H1 (cell line): ENCODE measurements at regions not wholly inside any gene's neighbourhood (a gene's known extent, or its start where the extent isn't known, plus 50 kb on each side); places are given as distances from the start of the nearest gene placed in this dataset.

Source experiments
- CTCF ChIA-PET: fragments of 300-600 bp; sonication (Branson Sonifier 250); formaldehyde crosslinking; loops from one replicate; lab custom pipeline; 2021; ENCODE audit not compliant: partially characterized antibody; lab: Charles Lee
- POLR2A ChIA-PET: fragments of 300-600 bp; sonication (Branson Sonifier 250); formaldehyde crosslinking; loops from one replicate; lab custom pipeline; 2021; ENCODE audit warnings: inconsistent platforms; ENCODE audit not compliant: partially characterized antibody; lab: Charles Lee
- DNase-seq, 2 experiments: peaks; one replicate each; pipeline versions ENCODE4 v3.0.0 to v3.0.0-alpha.2; 2010 to 2022; ENCODE audit warnings: low spot score in 2 of 2, low read depth in 1 of 2, mixed read lengths in 1 of 2
- FAIRE-seq: peaks from 2 replicates; lab custom pipeline; 2011; peaks lifted over from hg19 to GRCh38; lab: Jason Lieb, UNC
- H2AFZ ChIP-seq: 2 replicates; pipeline ENCODE4 v1.8.1; 2012; ENCODE audit warnings: low read length, inconsistent platforms
- H2AK5ac ChIP-seq: 2 replicates; pipeline ENCODE4 v1.6.1; 2013; ENCODE audit warnings: low read depth, low read length
- H2BK120ac ChIP-seq: replicated peaks from 2 replicates; pipeline ENCODE3; 2013; ENCODE audit warnings: low read depth, low read length, inconsistent platforms
- H2BK12ac ChIP-seq: 2 replicates; pipeline ENCODE4 v1.6.1; 2013; ENCODE audit warnings: low read depth, low read length
- H2BK15ac ChIP-seq: 2 replicates; pipeline ENCODE4 v1.6.1; 2013; ENCODE audit warnings: low read length
- H2BK20ac ChIP-seq: 2 replicates; pipeline ENCODE4 v1.6.1; 2013; ENCODE audit warnings: low read length
- H2BK5ac ChIP-seq: 2 replicates; pipeline ENCODE4 v1.6.1; 2013; ENCODE audit warnings: low read depth, low read length
- H3K14ac ChIP-seq: 2 replicates; pipeline ENCODE4 v1.6.1; 2013; ENCODE audit warnings: inconsistent platforms; ENCODE audit not compliant: insufficient read length
- H3K18ac ChIP-seq: 2 replicates; pipeline ENCODE4 v1.6.1; 2013; ENCODE audit warnings: low read length; ENCODE audit errors: extremely low read depth
- H3K23ac ChIP-seq: 2 replicates; pipeline ENCODE4 v1.6.1; 2013; ENCODE audit warnings: inconsistent platforms; ENCODE audit not compliant: insufficient read length
- H3K23me2 ChIP-seq: 2 replicates; pipeline ENCODE4 v1.6.1; 2013; ENCODE audit warnings: low read depth, low read length
- H3K27ac ChIP-seq: 2 replicates; pipeline ENCODE4 v1.6.1; 2011; ENCODE audit warnings: low read depth, low read length, inconsistent platforms
- H3K27me3 ChIP-seq, 4 experiments: replicated peaks in 1 of 4; 1 replicate in 1 of 4; 2 replicates in 3 of 4; pipeline versions ENCODE4 v1.6.1 to v1.8.1; 2011 to 2013; ENCODE audit warnings: low read length in 3 of 4, mild to moderate bottlenecking in 3 of 4, inconsistent platforms in 2 of 4, mixed read lengths in 2 of 4, moderate library complexity in 1 of 4; ENCODE audit not compliant: control insufficient read depth in 3 of 4, insufficient read depth in 3 of 4; ENCODE audit errors: extremely low read depth in 1 of 4
- H3K36me3 ChIP-seq, 4 experiments: 2 replicates each; pipeline versions ENCODE4 v1.6.1 to v1.8.1; 2011 to 2013; ENCODE audit warnings: mild to moderate bottlenecking in 4 of 4, low read length in 3 of 4, moderate library complexity in 2 of 4, control low read depth in 1 of 4, inconsistent platforms in 1 of 4; ENCODE audit not compliant: insufficient read depth in 4 of 4, control insufficient read depth in 2 of 4
- H3K4ac ChIP-seq: replicated peaks from 2 replicates; pipeline ENCODE3; 2013; ENCODE audit warnings: low read length, low read depth, mixed read lengths, inconsistent platforms; ENCODE audit not compliant: insufficient read length
- H3K4me1 ChIP-seq, 4 experiments: replicated peaks in 1 of 4; 1 replicate in 1 of 4; 2 replicates in 3 of 4; pipeline versions ENCODE4 v1.6.1 to v1.8.1; 2011 to 2013; ENCODE audit warnings: low read length in 3 of 4, inconsistent platforms in 2 of 4, mixed read lengths in 1 of 4; ENCODE audit not compliant: insufficient read depth in 4 of 4, control insufficient read depth in 3 of 4
- H3K4me2 ChIP-seq, 2 experiments: 2 replicates each; pipeline versions ENCODE4 v1.6.1 to v1.8.1; 2011 to 2013; ENCODE audit warnings: low read depth in 2 of 2, low read length in 2 of 2, control low read depth in 1 of 2, inconsistent platforms in 1 of 2, mild to moderate bottlenecking in 1 of 2; ENCODE audit not compliant: insufficient read depth in 1 of 2
- H3K4me3 ChIP-seq, 4 experiments: fragments of 200-600, 300-600 bp in 1 of 4; sonication (generic), shearing (Covaris generic), sonication (Bioruptor Twin) in 1 of 4; 2 replicates each; pipeline versions ENCODE4 v1.5.1 to v1.8.1; 2011 to 2016; ENCODE audit warnings: low read length in 4 of 4, low read depth in 3 of 4, control low read depth in 2 of 4, inconsistent platforms in 2 of 4, mild to moderate bottlenecking in 2 of 4, mixed read lengths in 1 of 4, moderate library complexity in 1 of 4; ENCODE audit not compliant: insufficient read depth in 2 of 4; ENCODE audit errors: extremely low read depth in 1 of 4
- H3K56ac ChIP-seq: replicated peaks from 2 replicates; pipeline ENCODE3; 2013; ENCODE audit warnings: low read depth, mild to moderate bottlenecking, mixed read lengths, low read length, inconsistent platforms; ENCODE audit not compliant: insufficient read length
- H3K79me1 ChIP-seq: 2 replicates; pipeline ENCODE4 v1.6.1; 2013; ENCODE audit warnings: low read depth, low read length, control low read depth
- H3K79me2 ChIP-seq, 2 experiments: 2 replicates each; pipeline versions ENCODE4 v1.6.1 to v1.8.1; 2012 to 2013; ENCODE audit warnings: low read length in 2 of 2, mild to moderate bottlenecking in 2 of 2, inconsistent platforms in 1 of 2; ENCODE audit not compliant: insufficient read depth in 2 of 2, control insufficient read depth in 1 of 2
- H3K9ac ChIP-seq, 4 experiments: replicated peaks in 1 of 4; 1 replicate in 1 of 4; 2 replicates in 3 of 4; pipeline versions ENCODE4 v1.6.1 to v1.8.1; 2011 to 2013; ENCODE audit warnings: low read depth in 3 of 4, low read length in 3 of 4, control low read depth in 2 of 4, mild to moderate bottlenecking in 2 of 4, moderate library complexity in 2 of 4, inconsistent platforms in 1 of 4; ENCODE audit errors: extremely low read depth in 1 of 4
- H3K9me3 ChIP-seq, 2 experiments: 2 replicates each; pipeline versions ENCODE4 v1.6.1 to v1.8.1; 2012 to 2013; ENCODE audit warnings: mild to moderate bottlenecking in 2 of 2, moderate library complexity in 2 of 2, control low read depth in 1 of 2, inconsistent platforms in 1 of 2, low read depth in 1 of 2, low read length in 1 of 2, mixed read lengths in 1 of 2; ENCODE audit not compliant: insufficient read depth in 2 of 2
- H4K20me1 ChIP-seq, 2 experiments: replicated peaks in 1 of 2; 2 replicates each; pipeline versions ENCODE3 to v1.8.1; 2011 to 2013; ENCODE audit warnings: inconsistent platforms in 2 of 2, low read length in 2 of 2, mild to moderate bottlenecking in 1 of 2; ENCODE audit not compliant: insufficient read depth in 2 of 2, control insufficient read depth in 1 of 2
- H4K5ac ChIP-seq: 2 replicates; pipeline ENCODE4 v1.6.1; 2013; ENCODE audit warnings: low read length, low read depth, mixed read lengths, inconsistent platforms; ENCODE audit not compliant: insufficient read length
- H4K8ac ChIP-seq: 2 replicates; pipeline ENCODE4 v1.8.0; 2013; ENCODE audit warnings: mild to moderate bottlenecking, moderate library complexity, low read length, inconsistent platforms; ENCODE audit not compliant: insufficient read depth; ENCODE audit errors: extremely low read depth
- H4K91ac ChIP-seq: replicated peaks from 2 replicates; pipeline ENCODE3; 2013; ENCODE audit warnings: low read length, mixed read lengths, inconsistent platforms; ENCODE audit not compliant: insufficient read length
- KDM1A ChIP-seq: fragments of 200-600, 300-600 bp; sonication (generic); IDR thresholded peaks from 2 replicates; pipeline ENCODE4 v1.7.1; 2016; ENCODE audit warnings: mild to moderate bottlenecking, low read length, borderline replicate concordance
- NRF1 ChIP-seq: IDR thresholded peaks from 2 replicates; pipeline ENCODE4 v1.6.1; 2011; ENCODE audit warnings: mild to moderate bottlenecking, low read depth, low read length, improper control_type of control experiment
- POLR2AphosphoS5 ChIP-seq: IDR thresholded peaks from 2 replicates; pipeline ENCODE4 v1.6.1; 2011; ENCODE audit warnings: low read depth, low read length
- RNF2 ChIP-seq: fragments of 200-900, 300-1000 bp; sonication (generic); IDR thresholded peaks from 2 replicates; pipeline ENCODE4 v1.7.1; 2016; ENCODE audit warnings: borderline replicate concordance, low read depth, mild to moderate bottlenecking, antibody characterized with exemption, low read length; ENCODE audit not compliant: poor library complexity, severe bottlenecking; ENCODE audit errors: missing control alignments
- SIN3A ChIP-seq, 2 experiments: IDR thresholded peaks in 1 of 2; conservative IDR thresholded peaks in 1 of 2; 2 replicates each; pipeline ENCODE4 v1.6.1; 2011 to 2012; ENCODE audit warnings: low read length in 2 of 2, improper control_type of control experiment in 1 of 2, low read depth in 1 of 2, mild to moderate bottlenecking in 1 of 2
- SP4 ChIP-seq: IDR thresholded peaks from 2 replicates; pipeline ENCODE4 v1.6.1; 2012; ENCODE audit warnings: low read length, inconsistent platforms
- SRF ChIP-seq: IDR thresholded peaks from 2 replicates; pipeline ENCODE4 v1.6.1; 2011; ENCODE audit warnings: mild to moderate bottlenecking, low read depth, low read length, moderate library complexity
- YY1 ChIP-seq: IDR thresholded peaks from 2 replicates; pipeline ENCODE4 v1.6.1; 2011; ENCODE audit warnings: low read depth, mild to moderate bottlenecking, low read length
- WGBS, 2 experiments: shearing (Covaris generic) in 1 of 2; methylation state at CpG; one replicate each; pipeline versions ENCODE4 v1.1.6 to v1.1.7; 2013 to 2015; ENCODE audit warnings: low lambda C conversion rate in 2 of 2, mixed read lengths in 2 of 2, inconsistent platforms in 1 of 2, low coverage in 1 of 2, missing lambda C conversion rate in 1 of 2; ENCODE audit not compliant: insufficient replicate concordance in 2 of 2, insufficient coverage in 1 of 2, insufficient read length in 1 of 2; ENCODE audit errors: extremely low coverage in 1 of 2, missing lambda C conversion rate in 1 of 2; 5-methylcytosine and 5-hydroxymethylcytosine counted together

DNA sequence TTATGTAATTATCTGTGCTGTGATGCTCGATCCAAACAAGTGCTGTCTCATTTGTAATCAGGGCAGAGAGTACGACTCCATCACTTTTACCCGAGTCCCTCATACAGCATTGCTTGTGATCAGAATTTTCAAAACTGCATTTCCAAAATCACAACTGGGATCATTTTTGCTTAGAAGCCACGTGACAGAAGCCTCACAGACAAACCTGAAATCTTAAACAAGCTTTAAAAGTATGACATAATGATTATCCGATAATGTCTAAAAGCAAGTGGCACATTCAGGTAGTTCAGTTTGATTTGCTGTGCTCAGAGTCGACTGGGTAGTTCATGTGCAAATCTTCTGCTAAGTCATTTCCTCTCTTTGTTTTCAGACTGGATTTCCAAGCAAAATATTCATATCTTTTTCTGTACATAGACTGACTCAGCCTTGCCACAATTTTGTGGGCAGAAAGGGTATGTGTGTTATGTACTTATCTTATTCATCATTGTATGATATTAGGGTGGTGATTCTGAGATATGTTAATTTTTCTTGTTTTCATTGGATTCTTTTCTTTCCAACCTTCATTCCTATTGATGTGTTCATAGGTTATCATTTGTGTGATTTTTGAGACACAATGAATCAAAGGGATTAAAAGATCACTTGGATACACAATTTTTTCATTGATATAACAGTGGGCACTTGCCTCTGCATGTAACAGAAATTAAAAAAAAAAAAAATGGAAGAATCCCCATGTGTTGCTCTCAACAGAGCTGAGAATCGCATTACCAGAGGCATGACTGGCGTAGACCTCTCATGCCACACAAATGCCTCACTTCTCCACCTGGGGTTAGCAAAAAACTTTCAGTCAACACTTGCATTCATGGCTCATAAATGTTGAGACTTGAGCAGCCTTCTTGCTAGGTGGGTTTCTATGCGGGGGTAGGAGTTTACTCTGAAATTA lies 355.7 kb downstream of the LTN1 start:
- H3K27ac ChIP-seq, result no peak overlapping the region
- TF ChIP-seq KDM1A, result no peak
- TF ChIP-seq RNF2, result no peak
- TF ChIP-seq YY1, result no peak
- TF ChIP-seq SP4, result no peak
- TF ChIP-seq NRF1, result no peak
- TF ChIP-seq SIN3A (conservative IDR thresholded peaks at IDR 0.05 in 1 of 2, IDR thresholded peaks at IDR 0.05 in 1 of 2; ENCODE audit: low read depth in 1 of 2, low read length in 2 of 2), result no peak
- no peak for TF ChIP-seq POLR2AphosphoS5
- TF ChIP-seq SRF, result no peak

More for the DNA sequence above, 355.7 kb downstream of the LTN1 start:
- WGBS, 2 experiments, result 84% methylated on average over 9 of the region's 9 CpGs; no CpG with 5 or more reads in 1 of the 2 experiments
- FAIRE-seq, result no peak
- no peak overlapping the region for H2AFZ ChIP-seq
- H3K23me2 ChIP-seq, result no peaks in the 10 kb centered on the region
- H3K14ac ChIP-seq, result no peak overlapping the region
- H3K79me2 ChIP-seq, result no peaks in the 10 kb centered on the region
- DNase-seq, result no peak
- H3K4me1 ChIP-seq, result peaks cover 0 to 3% (median 0%) of the 10 kb centered on the region in 4 experiments; a peak in 1 of 7 replicates
- H2BK120ac ChIP-seq, result no peak overlapping the region
- no peak overlapping the region for H4K5ac ChIP-seq
- H3K9me3 ChIP-seq, result no peaks in the 10 kb centered on the region
- no peak overlapping the region for H2BK5ac ChIP-seq
- no peak overlapping the region for H3K23ac ChIP-seq
- H3K56ac ChIP-seq, result no peak overlapping the region
- no peak overlapping the region for H3K9ac ChIP-seq
- ChIA-PET POLR2A (no interaction called here), CTCF (no interaction called here)
- H3K79me1 ChIP-seq, result no peaks in the 10 kb centered on the region
- no peak overlapping the region for H3K4me2 ChIP-seq
- no peak overlapping the region for H2BK20ac ChIP-seq
- no peak overlapping the region for H3K18ac ChIP-seq
- H3K4me3 ChIP-seq, result no peak overlapping the region
- no peak overlapping the region for H4K91ac ChIP-seq
- no peak overlapping the region for H4K8ac ChIP-seq
- H2AK5ac ChIP-seq, result no peak overlapping the region
- H3K27me3 ChIP-seq, result 0 out of 7 replicates have a peak, but pooled peaks cover 0 to 3% (median 0%) of the 10 kb centered on the region in 4 experiments
- no peaks in the 10 kb centered on the region for H3K36me3 ChIP-seq
- H2BK15ac ChIP-seq, result no peak overlapping the region
- no peak overlapping the region for H3K4ac ChIP-seq
- H4K20me1 ChIP-seq, result no peaks in the 10 kb centered on the region
- H2BK12ac ChIP-seq, result no peak overlapping the region
